Activated B cell treated with CpG ODN at 0.5 μM for 24 hours (primary cell): ENCODE measurements at regions not wholly inside any gene's neighbourhood (a gene's known extent, or its start where the extent isn't known, plus 50 kb on each side); places are given as distances from the start of the nearest gene placed in this dataset.

Experiments used
- ATAC-seq: fragments of 200-7000 bp; cut with Tn5 transposase; one replicate; pipeline ENCODE4 v1.10.0; 2021; ENCODE audit warnings: low read depth, mild to moderate bottlenecking, moderate library complexity
- CTCF ChIA-PET: fragments of 350-600 bp; sonication (Branson Sonifier 250); formaldehyde crosslinking; loops from one replicate; lab custom pipeline; 2021; ENCODE audit warnings: antibody characterized with exemption; lab: Charles Lee
- POLR2A ChIA-PET: fragments of 350-600 bp; sonication (Branson Sonifier 250); formaldehyde crosslinking; loops from one replicate; lab custom pipeline; 2021; ENCODE audit warnings: antibody characterized with exemption; lab: Charles Lee
- DNase-seq: peaks from one replicate; pipeline ENCODE4 v3.0.0; 2022
- H3K27ac Mint-ChIP-seq: one replicate; pipeline ENCODE4 v1.8.0; 2020; ENCODE audit warnings: mixed read lengths
- H3K27me3 Mint-ChIP-seq: one replicate; pipeline ENCODE4 v1.8.0; 2021; ENCODE audit warnings: mixed read lengths
- H3K36me3 Mint-ChIP-seq: one replicate; pipeline ENCODE4 v1.8.0; 2021; ENCODE audit warnings: low read depth, mixed read lengths
- H3K4me1 Mint-ChIP-seq: one replicate; pipeline ENCODE4 v1.8.0; 2021; ENCODE audit warnings: mixed read lengths
- H3K4me3 Mint-ChIP-seq: one replicate; pipeline ENCODE4 v1.8.0; 2020; ENCODE audit warnings: mild to moderate bottlenecking, mixed read lengths
- H3K9me3 Mint-ChIP-seq: one replicate; pipeline ENCODE4 v1.8.0; 2020; ENCODE audit warnings: mixed read lengths
- intact Hi-C: fragments of 100-400 bp; cut with micrococcal nuclease; formaldehyde crosslinking; loops from one replicate; pipeline ENCODE4 v1.15.1; 2024
- TF ChIP-seq, protein P1 (sequence below): fragments of 200-600 bp; IDR thresholded peaks from one replicate; pipeline ENCODE4 v1.8.0; 2022; ENCODE audit warnings: antibody characterized with exemption, mild to moderate bottlenecking

GRCh38 chr2:180482696-180483095 is 475.6 kb upstream of the CWC22 start:
- ChIA-PET POLR2A (no interaction called here), CTCF (no interaction called here)

GRCh38 chr2:180481998-180482397 is 474.9 kb upstream of the CWC22 start:
- H3K9me3 Mint-ChIP-seq: no peaks in the 10 kb centered on the region
- CTCF ChIA-PET: no interaction called here
- H3K27me3 Mint-ChIP-seq: no peaks in the 10 kb centered on the region
- H3K27ac Mint-ChIP-seq: no peak overlapping the region
- intact Hi-C loops: no loop called here
- TF ChIP-seq, protein P1, sequence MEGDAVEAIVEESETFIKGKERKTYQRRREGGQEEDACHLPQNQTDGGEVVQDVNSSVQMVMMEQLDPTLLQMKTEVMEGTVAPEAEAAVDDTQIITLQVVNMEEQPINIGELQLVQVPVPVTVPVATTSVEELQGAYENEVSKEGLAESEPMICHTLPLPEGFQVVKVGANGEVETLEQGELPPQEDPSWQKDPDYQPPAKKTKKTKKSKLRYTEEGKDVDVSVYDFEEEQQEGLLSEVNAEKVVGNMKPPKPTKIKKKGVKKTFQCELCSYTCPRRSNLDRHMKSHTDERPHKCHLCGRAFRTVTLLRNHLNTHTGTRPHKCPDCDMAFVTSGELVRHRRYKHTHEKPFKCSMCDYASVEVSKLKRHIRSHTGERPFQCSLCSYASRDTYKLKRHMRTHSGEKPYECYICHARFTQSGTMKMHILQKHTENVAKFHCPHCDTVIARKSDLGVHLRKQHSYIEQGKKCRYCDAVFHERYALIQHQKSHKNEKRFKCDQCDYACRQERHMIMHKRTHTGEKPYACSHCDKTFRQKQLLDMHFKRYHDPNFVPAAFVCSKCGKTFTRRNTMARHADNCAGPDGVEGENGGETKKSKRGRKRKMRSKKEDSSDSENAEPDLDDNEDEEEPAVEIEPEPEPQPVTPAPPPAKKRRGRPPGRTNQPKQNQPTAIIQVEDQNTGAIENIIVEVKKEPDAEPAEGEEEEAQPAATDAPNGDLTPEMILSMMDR: no peak
- POLR2A ChIA-PET: no interaction called here
- no peak for ATAC-seq
- H3K4me3 Mint-ChIP-seq: no peak overlapping the region
- no peaks in the 10 kb centered on the region for H3K4me1 Mint-ChIP-seq
- no peak for DNase-seq
- no peaks in the 10 kb centered on the region for H3K36me3 Mint-ChIP-seq

More at GRCh38 chr2:180482696-180483095, 475.6 kb upstream of the CWC22 start:
- DNase-seq (no peak), ATAC-seq (no peak)
- Mint-ChIP-seq H3K4me1 (no peaks in the 10 kb centered on the region), H3K36me3 (no peaks in the 10 kb centered on the region), H3K4me3 (no peak overlapping the region), H3K27ac (no peak overlapping the region), H3K27me3 (no peaks in the 10 kb centered on the region), H3K9me3 (no peaks in the 10 kb centered on the region)
- intact Hi-C loops: no loop called here
- TF ChIP-seq, protein P1: no peak

- Mint-ChIP-seq H3K36me3 (no peaks in the 10 kb centered on the region), H3K27me3 (no peaks in the 10 kb centered on the region), H3K4me1 (no peaks in the 10 kb centered on the region), H3K4me3 (no peak overlapping the region), H3K27ac (no peak overlapping the region), H3K9me3 (no peaks in the 10 kb centered on the region)
- DNase-seq (no peak), ATAC-seq (no peak)
- POLR2A ChIA-PET: no interaction called here
- TF ChIP-seq, protein P1: no peak
- CTCF ChIA-PET: no interaction called here
- intact Hi-C loops: no loop called here
These were observed 471.8 kb upstream of the CWC22 start for GRCh38 chr2:180478883-180479282.

DNA sequence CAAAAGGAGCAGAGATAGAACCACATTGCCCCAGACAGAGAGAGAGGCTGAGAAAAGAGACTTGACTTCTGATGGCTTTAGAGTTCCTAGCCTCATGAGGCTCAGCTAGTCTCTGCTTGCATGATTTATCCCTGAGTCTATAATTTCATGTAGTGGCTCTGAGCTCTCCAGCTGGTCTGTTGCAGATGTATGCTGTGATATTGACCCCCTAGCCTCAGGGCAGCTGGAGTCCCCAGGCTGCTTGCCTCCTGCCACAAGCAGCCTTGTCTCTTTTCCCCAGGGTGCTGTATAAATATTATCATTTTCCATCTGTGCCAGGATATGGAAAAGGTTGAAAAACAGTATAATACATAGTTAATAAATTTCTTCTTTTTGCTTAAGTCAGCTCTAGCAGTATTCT is 467.6 kb upstream of the CWC22 start:
- no peak overlapping the region for H3K4me3 Mint-ChIP-seq
- CTCF ChIA-PET: no interaction called here

DNA sequence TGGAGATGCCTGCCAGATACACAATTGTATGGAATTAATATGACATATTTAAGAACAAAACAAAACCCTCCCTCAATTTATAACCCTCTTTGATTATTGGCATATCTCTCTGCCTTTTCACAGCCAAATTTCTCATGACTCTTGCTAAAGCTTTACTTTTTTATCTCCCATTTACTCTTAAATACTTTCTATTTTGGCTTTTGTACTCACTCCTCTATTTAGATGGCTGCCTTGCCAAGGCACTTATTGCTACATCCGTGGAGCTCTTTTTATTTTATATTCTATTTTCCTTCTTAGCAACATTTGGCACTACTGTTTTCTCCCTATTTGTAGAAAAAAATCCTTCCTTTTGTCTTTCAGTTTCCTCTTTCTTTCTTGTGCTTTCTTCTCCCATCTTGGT is 466.4 kb upstream of the CWC22 start:
- H3K4me3 Mint-ChIP-seq: no peak overlapping the region
- intact Hi-C loops: no loop called here
- TF ChIP-seq, protein P1: no peak
- no peaks in the 10 kb centered on the region for H3K4me1 Mint-ChIP-seq
- no peak overlapping the region for H3K27ac Mint-ChIP-seq
- peaks cover 2% of the 10 kb centered on the region for H3K9me3 Mint-ChIP-seq
- H3K27me3 Mint-ChIP-seq: no peaks in the 10 kb centered on the region
- DNase-seq: no peak
- no peak for ATAC-seq
- CTCF ChIA-PET: no interaction called here
- POLR2A ChIA-PET: no interaction called here
- H3K36me3 Mint-ChIP-seq: no peaks in the 10 kb centered on the region

More for the DNA sequence above, 467.6 kb upstream of the CWC22 start:
- Mint-ChIP-seq H3K9me3 (no peaks in the 10 kb centered on the region), H3K36me3 (no peaks in the 10 kb centered on the region), H3K27ac (no peak overlapping the region), H3K4me1 (no peaks in the 10 kb centered on the region), H3K27me3 (no peaks in the 10 kb centered on the region)
- intact Hi-C loops: no loop called here
- DNase-seq (no peak), ATAC-seq (no peak)
- POLR2A ChIA-PET: no interaction called here
- TF ChIP-seq, protein P1: no peak
